LNCAP (cell line): ENCODE measurements at regions not wholly inside any gene's neighbourhood (a gene's known extent, or its start where the extent isn't known, plus 50 kb on each side); places are given as distances from the start of the nearest gene placed in this dataset.

Experiments used
- CTCF ChIP-seq: fragments of 450-650 bp; IDR thresholded peaks from 2 replicates; pipeline ENCODE4 v1.5.1; 2017; ENCODE audit warnings: mild to moderate bottlenecking

DNA sequence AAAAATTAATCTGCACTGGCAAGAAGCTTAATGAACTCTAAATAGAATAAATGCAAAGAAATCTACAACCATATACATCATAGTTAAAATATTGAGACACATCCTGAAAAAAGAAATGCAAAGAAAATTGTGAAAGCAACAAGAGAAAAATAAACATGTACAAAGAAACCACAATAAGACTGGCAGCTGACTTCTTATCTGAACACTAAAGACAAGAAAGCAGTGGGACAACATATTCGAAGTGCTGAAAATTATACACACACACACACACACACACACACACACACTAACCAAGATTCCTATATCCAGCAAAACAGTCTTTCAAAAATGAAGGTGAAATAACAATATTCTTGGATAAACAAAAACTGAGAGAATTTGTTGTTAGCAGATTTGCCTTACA lies 366.5 kb upstream of the C16orf82 start:
- no peak for TF ChIP-seq CTCF

- TF ChIP-seq CTCF = no peak
Observed at GRCh38 chr16:26701243-26701886, 365.4 kb upstream of the C16orf82 start.

GRCh38 chr16:26705346-26705745 lies 361.4 kb upstream of the C16orf82 start:
- no peak for TF ChIP-seq CTCF

DNA sequence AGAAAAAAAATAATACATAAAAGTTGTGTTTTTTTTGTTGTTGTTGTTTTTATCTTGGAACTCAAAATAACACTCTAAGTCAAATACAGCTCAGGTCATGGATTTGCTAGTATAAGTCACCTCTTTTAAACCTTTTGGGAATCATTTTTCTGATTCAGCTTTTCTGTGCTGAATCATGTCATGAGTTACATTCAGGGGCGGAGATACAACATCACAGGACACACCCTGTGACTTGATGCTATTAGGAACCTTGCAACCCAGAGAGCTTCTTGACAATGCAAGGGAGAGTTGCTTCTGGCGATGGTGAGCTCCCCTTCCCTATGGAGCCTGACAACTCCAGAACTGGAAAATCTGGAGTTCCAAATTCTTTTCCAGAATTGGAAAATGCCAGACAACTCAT lies 358.3 kb upstream of the C16orf82 start:
- TF ChIP-seq CTCF = no peak

GRCh38 chr16:26709175-26709574 lies 357.6 kb upstream of the C16orf82 start:
- TF ChIP-seq CTCF = no peak

DNA sequence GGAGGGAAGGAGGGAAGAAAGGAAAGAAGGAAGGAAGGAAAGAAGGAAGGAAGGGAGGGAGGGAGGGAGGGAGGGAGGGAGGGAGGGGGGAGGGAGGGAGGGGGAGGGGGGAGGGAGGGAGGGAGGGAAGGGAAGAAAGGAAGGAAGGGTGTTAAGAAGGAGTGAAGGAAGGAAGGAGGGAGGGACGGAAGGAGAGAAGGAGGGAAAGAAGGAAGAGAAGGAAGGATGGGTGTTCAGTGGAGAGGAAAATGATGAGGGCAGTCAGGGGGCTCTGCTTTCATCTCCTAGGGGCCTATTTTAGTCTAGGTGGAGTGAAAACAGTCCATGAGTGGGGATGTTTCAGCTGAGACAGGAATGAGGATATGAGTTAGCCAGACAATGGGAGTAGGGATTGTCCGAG lies 357.0 kb upstream of the C16orf82 start:
- no peak for TF ChIP-seq CTCF

- TF ChIP-seq CTCF = no peak
Observed at GRCh38 chr16:26710450-26710849, 356.3 kb upstream of the C16orf82 start.

- no peak for TF ChIP-seq CTCF
Observed at GRCh38 chr16:26712876-26713275, 353.9 kb upstream of the C16orf82 start.
